D721Med (cell line): ENCODE measurements at regions not wholly inside any gene's neighbourhood (a gene's known extent, or its start where the extent isn't known, plus 50 kb on each side); places are given as distances from the start of the nearest gene placed in this dataset.

ENCODE experiments used
- DNase-seq: peaks from one replicate; pipeline ENCODE4 v3.0.0; 2011; ENCODE audit warnings: low spot score; ENCODE audit not compliant: insufficient read length
- FAIRE-seq: peaks from 2 replicates; lab custom pipeline; 2011; peaks lifted over from hg19 to GRCh38; lab: Jason Lieb, UNC
- TF ChIP-seq, protein P1 (sequence below): IDR thresholded peaks from 2 replicates; pipeline ENCODE4 v1.5.1; 2012; ENCODE audit warnings: mild to moderate bottlenecking, control low read depth; ENCODE audit not compliant: insufficient read depth; ENCODE audit errors: missing control alignments

DNA sequence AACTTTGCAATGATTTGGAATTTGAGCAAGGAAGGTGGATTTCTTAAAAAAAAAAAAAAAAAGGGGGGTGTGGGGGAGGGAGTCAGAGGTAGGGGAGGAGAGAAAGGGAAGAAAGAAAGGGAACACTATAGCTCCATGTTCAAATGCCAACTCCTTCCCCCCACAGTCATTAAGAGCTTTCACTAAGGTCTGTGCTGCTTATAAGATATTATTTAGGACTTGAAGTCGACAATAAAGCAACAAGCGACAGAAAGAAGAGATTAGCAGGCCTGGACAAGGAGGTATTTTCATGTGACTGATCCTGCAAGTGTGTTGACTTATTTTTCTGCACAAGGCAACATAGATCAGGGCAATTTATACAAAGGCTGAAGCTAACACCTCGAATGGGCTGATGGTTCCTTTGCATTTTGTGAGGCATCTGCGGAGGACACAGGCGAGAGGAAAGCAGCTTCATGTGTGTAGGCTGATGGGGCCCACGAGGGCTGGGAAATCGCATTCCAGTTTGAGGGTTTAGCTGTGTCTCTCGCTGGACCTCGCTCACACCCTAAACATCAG, 382.0 kb downstream of the SOX11 start:
- DNase-seq (no peak), FAIRE-seq (no peak)
- TF ChIP-seq, protein P1, sequence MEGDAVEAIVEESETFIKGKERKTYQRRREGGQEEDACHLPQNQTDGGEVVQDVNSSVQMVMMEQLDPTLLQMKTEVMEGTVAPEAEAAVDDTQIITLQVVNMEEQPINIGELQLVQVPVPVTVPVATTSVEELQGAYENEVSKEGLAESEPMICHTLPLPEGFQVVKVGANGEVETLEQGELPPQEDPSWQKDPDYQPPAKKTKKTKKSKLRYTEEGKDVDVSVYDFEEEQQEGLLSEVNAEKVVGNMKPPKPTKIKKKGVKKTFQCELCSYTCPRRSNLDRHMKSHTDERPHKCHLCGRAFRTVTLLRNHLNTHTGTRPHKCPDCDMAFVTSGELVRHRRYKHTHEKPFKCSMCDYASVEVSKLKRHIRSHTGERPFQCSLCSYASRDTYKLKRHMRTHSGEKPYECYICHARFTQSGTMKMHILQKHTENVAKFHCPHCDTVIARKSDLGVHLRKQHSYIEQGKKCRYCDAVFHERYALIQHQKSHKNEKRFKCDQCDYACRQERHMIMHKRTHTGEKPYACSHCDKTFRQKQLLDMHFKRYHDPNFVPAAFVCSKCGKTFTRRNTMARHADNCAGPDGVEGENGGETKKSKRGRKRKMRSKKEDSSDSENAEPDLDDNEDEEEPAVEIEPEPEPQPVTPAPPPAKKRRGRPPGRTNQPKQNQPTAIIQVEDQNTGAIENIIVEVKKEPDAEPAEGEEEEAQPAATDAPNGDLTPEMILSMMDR: no peak

DNA sequence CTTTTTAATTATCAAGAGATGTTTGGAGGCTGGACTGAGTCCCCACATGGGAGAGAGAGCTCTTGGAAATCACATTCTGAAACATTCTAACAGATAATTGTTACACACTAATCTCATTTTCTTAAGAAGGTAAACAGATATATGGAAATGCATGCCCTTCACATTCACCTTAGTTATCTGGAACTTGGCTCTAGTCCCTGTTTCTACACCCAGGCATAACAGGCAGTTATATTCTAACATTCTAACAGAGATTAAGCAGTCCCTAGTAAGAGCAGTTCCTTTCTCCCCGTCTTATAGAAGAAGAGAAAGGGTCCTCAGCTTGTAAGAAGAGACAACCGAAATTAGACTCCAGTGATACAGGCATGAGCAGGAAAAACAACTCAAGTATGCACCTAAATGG, 385.4 kb downstream of the SOX11 start:
- FAIRE-seq (no peak), DNase-seq (no peak)
- TF ChIP-seq, protein P1: no peak

DNA sequence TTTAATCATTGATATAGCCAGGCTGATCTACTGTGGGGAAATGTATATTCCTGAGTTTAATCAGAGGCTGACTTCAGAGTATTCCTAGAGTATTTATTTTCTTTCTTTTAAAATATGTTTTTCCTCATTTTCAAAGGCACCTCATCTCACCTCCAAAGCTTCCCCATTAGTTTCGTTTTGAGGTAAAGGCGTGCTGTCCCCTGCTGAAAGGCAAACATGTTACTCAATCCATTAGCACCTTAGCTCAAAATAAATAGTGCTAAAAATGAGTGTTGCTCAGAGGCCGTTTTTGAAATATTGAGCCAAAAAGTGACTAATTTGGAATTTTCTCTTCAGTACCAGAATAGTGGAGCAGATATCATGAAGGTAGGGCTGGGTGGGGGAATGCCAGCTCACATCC, 386.2 kb downstream of the SOX11 start:
- no peak for FAIRE-seq
- TF ChIP-seq, protein P1: no peak

DNA sequence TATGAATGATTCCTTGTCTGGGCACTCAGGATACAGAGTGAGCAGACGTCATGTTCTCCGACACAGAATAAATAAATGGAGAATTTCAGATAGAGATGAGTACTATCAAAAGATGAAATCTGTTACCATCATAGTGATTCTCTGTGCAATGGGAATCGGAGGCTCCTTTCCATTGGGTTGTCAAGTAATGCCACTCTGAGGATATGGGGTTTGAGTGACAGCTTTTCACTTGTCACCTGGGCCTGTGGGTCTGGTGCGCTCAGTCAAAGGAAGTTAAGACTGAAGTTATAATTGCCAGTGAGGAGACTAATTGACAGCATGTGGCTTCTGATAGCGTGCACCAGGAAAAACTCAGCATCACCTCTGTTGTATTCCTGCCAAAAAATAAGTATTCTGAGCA, 387.2 kb downstream of the SOX11 start:
- DNase-seq (no peak), FAIRE-seq (no peak)
- TF ChIP-seq, protein P1: no peak

More for the DNA sequence above, 386.2 kb downstream of the SOX11 start:
- DNase-seq: no peak

DNA sequence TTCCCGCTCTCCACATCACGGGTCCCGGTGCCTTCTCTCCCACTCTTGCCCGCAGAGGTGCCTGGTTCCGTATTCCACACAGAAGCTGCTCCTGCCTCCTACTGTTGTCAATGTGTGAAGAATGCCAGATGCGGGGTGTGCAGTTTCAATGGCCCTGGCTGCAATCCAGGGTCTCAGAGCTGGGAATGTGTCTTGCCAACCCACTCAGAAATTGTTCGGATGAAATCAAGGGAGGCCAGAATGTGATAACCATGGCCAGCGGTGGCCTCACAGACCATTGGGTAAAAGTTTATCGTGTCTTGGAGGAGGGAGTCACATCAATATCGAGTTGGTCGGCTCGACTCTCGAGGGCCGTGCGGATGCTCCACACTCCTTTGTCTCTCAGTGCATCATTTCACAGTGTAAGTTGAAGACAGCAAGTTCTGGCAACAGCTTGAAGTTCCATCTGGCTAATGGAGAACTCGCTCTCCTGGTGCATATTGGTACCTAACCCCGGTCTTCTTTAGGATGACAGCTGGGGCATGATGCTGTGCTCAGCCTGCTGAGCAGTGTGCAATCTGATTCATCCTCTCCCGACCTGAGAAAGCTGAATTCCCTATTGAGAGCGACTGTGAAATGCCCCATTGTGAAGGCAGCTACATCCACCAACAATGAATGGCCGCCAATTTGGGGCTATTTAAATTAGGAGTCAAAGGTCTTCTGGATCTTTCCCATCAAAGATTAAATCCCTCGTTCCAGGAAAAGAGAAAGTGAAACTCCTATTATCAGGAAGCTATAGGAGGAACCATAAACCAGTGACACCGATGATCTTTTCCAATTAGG, 389.0 kb downstream of the SOX11 start:
- DNase-seq: no peak
- TF ChIP-seq, protein P1: no peak
- no peak for FAIRE-seq

DNA sequence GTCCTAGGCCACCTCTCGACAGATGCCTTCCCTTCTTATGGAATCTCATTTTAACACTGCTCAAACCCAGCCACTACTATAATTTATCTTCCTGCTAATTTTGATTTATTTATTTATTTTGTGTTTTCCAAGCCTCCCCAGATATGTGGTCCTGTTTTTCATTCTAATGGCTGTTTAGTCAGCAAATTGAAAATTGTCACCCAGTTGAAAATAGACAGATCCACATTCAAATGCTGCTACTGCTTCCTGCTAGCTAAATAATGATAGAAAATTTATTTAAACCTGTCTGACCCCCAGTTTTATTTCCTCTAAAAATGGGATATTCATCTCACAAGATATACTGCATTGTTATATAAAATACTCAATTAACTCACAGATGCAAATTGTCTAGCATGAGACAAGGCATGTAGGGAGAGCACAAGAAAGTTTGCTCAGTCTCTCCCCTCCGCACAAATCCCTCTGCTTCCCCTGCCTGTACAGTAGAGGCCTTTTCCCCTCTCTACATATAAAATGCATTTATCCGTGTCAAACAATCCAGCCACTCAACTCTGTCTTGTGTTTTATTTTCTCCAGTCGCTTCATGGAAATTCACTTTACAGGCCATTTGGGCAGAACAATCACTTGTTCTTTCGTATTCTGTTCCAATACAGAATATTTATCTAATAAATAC, 389.9 kb downstream of the SOX11 start:
- no peak for DNase-seq
- FAIRE-seq: no peak
- TF ChIP-seq, protein P1: no peak

DNA sequence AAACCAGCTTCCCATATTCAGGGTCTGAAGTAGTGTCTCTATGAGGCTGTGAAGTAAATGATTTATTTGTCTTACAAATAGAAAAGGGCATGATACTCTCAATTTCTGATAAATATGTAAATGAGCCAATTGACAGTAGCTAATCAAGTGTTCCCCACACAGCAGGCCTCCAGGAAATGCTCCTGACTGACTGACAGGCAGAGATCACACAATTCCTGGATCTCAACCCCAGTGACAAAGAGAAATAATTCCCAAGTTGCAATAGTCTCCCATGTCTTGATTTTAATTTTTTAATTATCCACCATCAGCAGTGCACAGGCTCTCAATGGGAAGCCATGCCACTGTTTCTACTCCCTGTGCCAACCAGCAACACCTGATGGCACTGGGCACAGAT, 390.4 kb downstream of the SOX11 start:
- DNase-seq (no peak), FAIRE-seq (no peak)
- TF ChIP-seq, protein P1: no peak
